H4 (cell line): ENCODE measurements at regions not wholly inside any gene's neighbourhood (a gene's known extent, or its start where the extent isn't known, plus 50 kb on each side); places are given as distances from the start of the nearest gene placed in this dataset.

Experiments
- DNase-seq: peaks from one replicate; pipeline ENCODE4 v3.0.0-alpha.2; 2015; ENCODE audit warnings: low spot score

GRCh38 chr11:119490253-119491006 is 67.5 kb upstream of the THY1 start:
- no peak for DNase-seq

DNA sequence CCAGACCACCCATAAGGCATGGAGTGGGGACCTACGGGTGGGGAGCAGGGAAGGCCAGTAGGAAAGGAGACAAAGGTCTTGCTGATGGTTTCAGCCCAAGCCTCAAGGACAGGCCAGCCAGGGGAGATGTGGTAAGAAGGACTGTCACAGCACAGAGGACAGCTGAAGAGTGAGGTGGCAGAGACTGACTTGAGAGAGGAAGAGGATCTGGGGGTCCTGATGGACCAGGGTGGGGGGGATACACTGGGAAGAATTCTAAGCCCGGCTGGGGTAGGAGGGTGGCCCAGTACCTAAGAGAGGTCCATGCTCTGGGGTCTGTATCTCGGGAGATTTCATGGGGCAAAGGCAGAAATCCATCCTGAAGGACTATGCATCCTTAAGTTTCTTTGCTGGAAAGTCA is 66.1 kb upstream of the THY1 start:
- DNase-seq: no peak

GRCh38 chr11:119488256-119488995 is 65.5 kb upstream of the THY1 start:
- DNase-seq: no peak

GRCh38 chr11:119486691-119487259 is 63.8 kb upstream of the THY1 start:
- no peak for DNase-seq

DNA sequence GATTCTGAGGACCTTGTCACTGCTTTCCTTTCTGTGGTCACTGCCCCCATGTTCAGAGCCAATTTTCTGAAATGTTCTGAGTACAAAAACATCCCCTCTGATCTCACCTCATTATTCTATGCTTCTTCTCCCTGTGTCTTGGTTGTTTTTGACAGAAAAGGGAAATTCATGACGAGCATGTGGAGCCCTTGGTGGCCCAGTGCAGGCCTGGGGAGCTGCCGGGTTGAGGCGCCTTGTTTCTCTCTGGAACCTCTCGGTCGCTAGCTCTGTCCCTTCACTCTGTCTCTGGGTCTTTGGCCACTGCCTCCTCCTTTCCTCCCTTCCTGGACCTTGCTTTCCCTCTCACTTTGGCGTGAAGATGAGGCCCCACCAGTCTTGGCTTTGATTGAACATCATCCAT is 63.0 kb upstream of the THY1 start:
- no peak for DNase-seq

DNA sequence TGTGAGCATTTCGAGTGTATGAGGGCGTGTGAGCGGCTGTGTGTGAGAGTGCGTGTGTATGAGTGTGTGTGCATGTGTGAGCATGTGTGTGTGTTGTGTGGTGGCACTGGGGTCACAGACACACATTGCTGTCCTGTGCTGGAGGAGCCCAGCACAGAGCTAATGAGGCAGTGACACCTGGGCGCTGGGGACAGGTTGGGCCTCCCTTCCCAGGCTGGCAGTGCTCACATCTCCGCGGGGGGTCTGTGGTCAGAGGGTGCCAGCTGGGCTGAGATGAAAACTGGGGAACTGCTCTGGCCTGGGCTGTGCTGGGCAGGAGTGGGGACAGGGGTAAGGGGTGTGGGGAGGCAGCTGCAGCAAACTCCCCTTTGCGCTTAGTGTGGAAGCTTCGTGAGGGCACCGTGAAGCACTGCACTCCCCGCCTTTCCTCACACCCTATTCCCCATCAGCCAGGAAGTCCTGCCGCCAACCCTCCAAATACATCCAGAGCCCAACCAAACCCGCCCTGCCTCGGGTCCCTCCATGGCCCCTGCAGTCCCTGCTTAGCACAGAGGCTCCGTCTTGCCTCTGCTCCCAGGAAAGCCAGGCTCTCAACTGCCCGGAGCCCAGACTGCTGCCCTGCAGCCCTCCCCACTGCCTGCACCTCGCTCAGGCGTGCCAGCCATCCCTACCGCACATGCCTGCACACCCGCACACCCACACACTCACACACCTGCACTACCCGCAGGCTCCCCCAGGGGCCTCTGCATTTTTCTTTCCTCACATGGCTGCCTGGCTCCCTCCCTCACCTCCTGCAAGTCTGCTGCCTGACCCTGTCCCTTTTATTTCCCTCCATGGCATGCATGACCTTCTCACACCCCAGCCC is 62.0 kb upstream of the THY1 start:
- no peak for DNase-seq

- DNase-seq: no peak
These were observed 61.0 kb upstream of the THY1 start for GRCh38 chr11:119483881-119484371.

DNA sequence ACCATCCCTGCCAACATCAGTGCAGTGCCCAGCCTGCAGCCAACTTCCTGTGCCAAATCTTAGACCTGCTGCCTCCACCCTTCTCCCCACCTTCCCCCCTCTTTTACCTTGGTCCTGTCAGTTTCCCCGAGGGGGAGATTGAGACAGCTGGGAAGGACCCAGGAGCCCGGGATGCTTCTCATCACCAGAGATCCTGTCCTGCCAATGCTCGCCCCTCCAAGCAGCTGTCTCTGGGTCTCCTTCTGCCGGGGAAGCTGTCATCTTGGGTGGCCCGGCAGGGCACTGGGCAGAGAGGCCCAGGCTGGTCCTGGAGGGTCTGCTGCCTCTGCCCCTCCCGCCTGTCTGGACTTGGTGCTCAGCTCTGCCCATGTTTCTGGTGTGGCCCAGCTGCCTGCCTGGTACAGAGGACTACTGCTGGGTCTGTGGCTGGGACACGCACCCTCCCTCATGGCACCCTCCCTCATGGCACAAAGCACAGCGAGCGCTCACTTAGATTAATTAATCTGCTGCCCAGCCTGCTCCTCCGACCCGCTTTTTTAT is 60.4 kb upstream of the THY1 start:
- DNase-seq: no peak

DNA sequence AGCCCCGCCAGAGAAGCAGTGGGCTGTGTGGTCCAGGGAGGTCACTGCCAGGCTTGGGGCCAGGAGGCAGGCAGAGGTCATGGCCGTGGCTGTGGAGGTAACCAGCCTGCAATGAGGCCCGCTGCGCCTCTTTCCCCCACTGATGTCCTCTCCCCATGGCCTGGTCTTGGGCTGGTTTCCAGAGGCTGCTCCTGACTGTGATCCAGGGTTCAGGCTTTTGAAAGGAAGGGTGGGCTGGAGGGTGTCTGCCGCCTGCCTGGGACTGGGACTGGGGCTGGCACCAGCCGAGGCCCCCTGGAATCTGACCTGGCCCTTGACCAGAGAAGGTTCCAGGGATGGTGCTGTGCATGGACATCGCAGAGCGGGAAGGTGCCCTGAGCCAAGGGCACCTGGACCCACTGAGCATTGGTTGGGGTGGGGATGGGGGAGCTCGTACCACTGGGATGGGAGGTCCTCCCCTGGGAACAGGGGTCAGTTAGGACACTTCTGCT is 59.6 kb upstream of the THY1 start:
- no peak for DNase-seq

DNA sequence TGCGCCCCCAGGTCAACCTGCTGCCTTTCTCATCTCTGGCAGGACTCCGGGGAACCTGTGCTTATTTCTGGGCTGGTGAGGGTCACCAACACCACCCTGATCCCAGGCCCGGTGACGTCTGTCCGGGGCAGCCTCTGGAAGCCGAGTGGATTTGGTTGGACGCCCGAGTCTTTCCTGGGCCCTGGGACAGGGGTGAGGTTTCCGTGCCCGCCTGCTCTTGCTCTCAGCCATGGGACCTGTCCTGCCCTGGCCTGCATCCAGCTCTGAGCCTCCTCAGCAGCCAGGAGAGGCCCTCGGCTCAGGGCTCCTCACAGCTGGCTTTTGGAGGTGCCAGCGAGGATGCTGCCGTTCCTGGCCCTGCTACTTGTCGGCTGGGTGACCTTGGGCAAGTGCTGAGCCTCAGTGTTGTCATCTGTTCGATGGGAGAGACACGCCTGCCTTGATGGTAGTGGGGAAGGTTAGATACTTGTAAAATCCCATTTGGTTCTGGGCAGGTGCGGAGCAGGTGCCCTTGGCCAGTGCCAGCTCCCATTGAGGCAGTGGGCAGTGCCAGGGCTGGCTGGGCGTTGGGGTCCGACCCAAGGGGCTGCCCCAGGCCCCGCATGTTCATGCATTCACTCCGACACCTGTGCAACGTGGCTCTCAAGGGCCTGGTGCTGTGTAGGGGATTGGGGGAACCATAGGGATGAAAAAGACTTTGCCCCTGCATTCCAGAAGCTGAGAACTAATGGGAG is 58.9 kb upstream of the THY1 start:
- DNase-seq: no peak

DNA sequence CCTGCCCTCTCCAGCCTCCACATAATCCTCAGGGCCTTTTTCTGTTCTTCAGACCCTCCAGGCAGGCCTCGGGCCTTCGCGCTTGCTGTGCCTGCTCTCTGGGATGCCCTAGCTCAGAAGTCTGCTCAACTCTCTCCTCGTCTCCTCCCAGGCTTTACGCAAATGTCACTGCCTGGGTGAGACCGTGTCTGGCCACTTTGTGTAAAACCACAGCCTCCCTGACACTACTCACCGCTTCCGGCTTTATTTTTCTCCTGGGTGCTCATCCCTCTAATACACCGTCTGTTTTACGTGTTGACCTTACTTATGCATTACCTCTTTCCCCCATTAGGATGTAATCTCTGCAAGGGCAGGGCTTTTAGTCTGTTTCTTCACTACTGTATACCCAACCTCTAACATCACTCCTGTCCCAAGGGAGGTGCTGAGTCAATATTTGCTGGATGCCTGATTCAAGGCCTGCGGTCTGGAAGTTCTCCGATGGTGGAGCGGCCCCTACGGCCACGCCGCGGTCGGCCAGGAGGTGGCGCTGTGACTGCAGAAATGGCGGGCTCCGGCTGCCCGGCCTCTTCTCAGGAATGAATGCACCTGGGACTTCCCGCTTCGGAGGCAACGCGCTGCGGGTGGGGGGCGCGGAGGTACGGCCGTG is 58.2 kb upstream of the THY1 start:
- peak; percentile 95 for DNase-seq

DNA sequence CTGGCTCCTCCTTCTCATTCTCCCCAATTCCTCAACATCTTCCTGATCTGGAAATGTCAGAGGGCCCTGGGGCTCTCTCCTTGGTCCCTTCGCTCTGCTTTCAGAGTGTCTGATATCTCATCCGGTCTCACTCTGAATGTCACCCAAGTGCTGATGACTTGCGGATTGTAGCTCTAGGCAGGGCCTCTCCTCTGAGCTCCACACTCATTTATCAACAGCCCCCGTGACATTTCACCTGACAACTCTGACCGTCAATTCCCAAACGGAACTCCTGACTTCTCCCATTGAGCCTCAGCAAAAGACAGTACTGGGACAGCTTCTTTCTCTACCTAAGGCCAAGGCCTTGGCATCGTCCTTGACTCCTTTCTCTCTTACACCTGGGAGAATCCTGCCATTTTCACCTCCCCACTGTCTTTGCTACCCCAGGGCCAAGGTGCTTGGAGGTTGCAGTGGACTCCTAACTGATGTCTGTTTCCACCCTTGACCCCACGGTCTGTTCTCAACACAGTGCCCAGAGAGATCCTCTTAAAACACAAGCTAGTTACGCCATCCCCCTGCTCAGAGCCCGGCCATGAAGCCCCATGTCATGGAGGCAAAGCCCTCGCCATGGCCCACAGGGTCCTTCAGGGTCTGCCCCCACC is 57.5 kb upstream of the THY1 start:
- DNase-seq: no peak

DNA sequence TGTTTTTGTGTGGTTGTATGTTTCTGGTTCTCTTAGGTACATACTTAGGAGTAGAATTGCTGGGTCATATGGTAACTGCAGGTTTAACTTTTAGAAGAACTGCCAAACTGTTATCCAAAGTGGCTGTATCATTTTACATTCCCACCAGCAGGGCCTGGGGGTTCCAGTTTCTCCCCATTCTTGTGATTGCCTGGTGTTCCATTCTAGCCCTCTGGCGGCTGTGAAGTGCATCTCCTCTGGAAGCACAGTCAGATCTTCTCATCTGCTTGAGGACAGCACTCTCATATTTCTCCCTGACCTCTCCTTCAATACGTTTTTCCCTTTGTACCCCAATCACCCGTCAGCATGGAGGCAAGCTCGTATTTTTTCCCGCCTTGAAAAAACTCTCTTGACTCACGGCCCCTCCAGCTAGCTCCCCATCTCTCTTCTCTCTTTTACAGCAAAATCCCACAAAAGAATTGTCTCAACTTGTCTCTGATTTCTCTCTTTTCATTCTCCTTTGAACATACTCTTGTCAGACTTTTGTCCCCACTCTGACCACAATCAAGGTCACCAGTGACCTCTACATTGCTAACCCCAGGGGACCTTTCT is 56.8 kb upstream of the THY1 start:
- DNase-seq: no peak

GRCh38 chr11:119478711-119479285 is 55.8 kb upstream of the THY1 start:
- DNase-seq: no peak

- no peak for DNase-seq
These were observed 53.8 kb upstream of the THY1 start for GRCh38 chr11:119476666-119477331.

- DNase-seq: no peak
These were observed 53.1 kb upstream of the THY1 start for GRCh38 chr11:119476038-119476437.

GRCh38 chr11:119474682-119475596 is 52.0 kb upstream of the THY1 start:
- peak; percentile 61 for DNase-seq
